ENCODE measurements at regions not wholly inside any gene's neighbourhood (a gene's known extent, or its start where the extent isn't known, plus 50 kb on each side); places are given as distances from the start of the nearest gene placed in this dataset.

GRCh38 chr5:28788954-28789353 is 1750.6 kb upstream of the CDH9 start:
- Histone ChIP-seq H2BK120ac (replicated peaks; ENCODE audit: low read depth, low read length) (no peak overlapping the region), H3K4me3 (ENCODE audit: extremely low read depth in 1 of 4, insufficient read depth in 2 of 4, low read depth in 3 of 4, low read length in 4 of 4) (no peak overlapping the region), H3K79me2 (ENCODE audit: control insufficient read depth in 1 of 2, insufficient read depth in 2 of 2, low read length in 2 of 2) (no peaks in the 10 kb centered on the region), H3K36me3 (ENCODE audit: control insufficient read depth in 2 of 4, insufficient read depth in 4 of 4, low read length in 3 of 4) (no peaks in the 10 kb centered on the region), H2BK15ac (ENCODE audit: low read length) (no peak overlapping the region), H3K23me2 (ENCODE audit: low read depth, low read length) (no peaks in the 10 kb centered on the region), H4K91ac (replicated peaks; ENCODE audit: insufficient read length, low read length) (no peak overlapping the region), H2AFZ (ENCODE audit: low read length) (no peak overlapping the region), H3K4me1 (replicated peaks in 1 of 4; ENCODE audit: control insufficient read depth in 3 of 4, insufficient read depth in 4 of 4, low read length in 3 of 4) (no peaks in the 10 kb centered on the region), H3K27ac (ENCODE audit: low read depth, low read length) (no peak overlapping the region), H2BK5ac (ENCODE audit: low read depth, low read length) (no peak overlapping the region), H3K9me3 (ENCODE audit: insufficient read depth in 2 of 2, low read depth in 1 of 2, low read length in 1 of 2) (no peaks in the 10 kb centered on the region), H3K9ac (replicated peaks in 1 of 4; ENCODE audit: extremely low read depth in 1 of 4, low read depth in 3 of 4, low read length in 3 of 4) (no peak overlapping the region), H3K27me3 (replicated peaks in 1 of 4; ENCODE audit: control insufficient read depth in 3 of 4, extremely low read depth in 1 of 4, insufficient read depth in 3 of 4, low read length in 3 of 4) (no peaks in the 10 kb centered on the region), H4K8ac (ENCODE audit: extremely low read depth, insufficient read depth, low read length) (no peak overlapping the region), H3K4me2 (ENCODE audit: insufficient read depth in 1 of 2, low read depth in 2 of 2, low read length in 2 of 2) (no peak overlapping the region), H3K18ac (ENCODE audit: extremely low read depth, low read length) (no peak overlapping the region), H3K79me1 (ENCODE audit: low read depth, low read length) (no peaks in the 10 kb centered on the region), H3K23ac (ENCODE audit: insufficient read length) (no peak overlapping the region), H2BK12ac (ENCODE audit: low read depth, low read length) (no peak overlapping the region), H3K4ac (replicated peaks; ENCODE audit: insufficient read length, low read depth, low read length) (no peak overlapping the region), H3K14ac (ENCODE audit: insufficient read length) (no peak overlapping the region), H3K56ac (replicated peaks; ENCODE audit: insufficient read length, low read depth, low read length) (no peak overlapping the region), H4K5ac (ENCODE audit: insufficient read length, low read depth, low read length) (no peak overlapping the region), H4K20me1 (replicated peaks in 1 of 2; ENCODE audit: control insufficient read depth in 1 of 2, insufficient read depth in 2 of 2, low read length in 2 of 2) (no peaks in the 10 kb centered on the region), H2AK5ac (ENCODE audit: low read depth, low read length) (no peak overlapping the region), H2BK20ac (ENCODE audit: low read length) (no peak overlapping the region)
- CTCF ChIA-PET (ENCODE audit: partially characterized antibody): no interaction called here
- POLR2A ChIA-PET (ENCODE audit: partially characterized antibody): no interaction called here
- DNase-seq (ENCODE audit: low read depth in 1 of 2, low spot score in 2 of 2) (no peak), FAIRE-seq (no peak)
- no peak for TF ChIP-seq ZNF274 (IDR thresholded peaks at IDR 0.05; ENCODE audit: borderline replicate concordance, extremely low read depth, low read length)
- no peak for TF ChIP-seq GTF2F1 (IDR thresholded peaks at IDR 0.05; ENCODE audit: borderline replicate concordance, low read depth, low read length)
- TF ChIP-seq KDM1A (IDR thresholded peaks at IDR 0.05; ENCODE audit: borderline replicate concordance, low read length): no peak
- no peak for TF ChIP-seq POU5F1 (IDR thresholded peaks at IDR 0.05; ENCODE audit: low read depth, low read length)
- TF ChIP-seq EZH2 (IDR thresholded peaks at IDR 0.05; ENCODE audit: low read depth, low read length, severe bottlenecking): no peak
- no peak for TF ChIP-seq TCF12 (IDR thresholded peaks at IDR 0.05; ENCODE audit: low read depth, low read length)
- TF ChIP-seq SIX5 (IDR thresholded peaks at IDR 0.05; ENCODE audit: low read depth, low read length): no peak
- TF ChIP-seq GABPA (IDR thresholded peaks at IDR 0.05; ENCODE audit: borderline replicate concordance, insufficient read depth, low read length): no peak

Data from H1 (cell line).